ENCODE measurements at regions not wholly inside any gene's neighbourhood (a gene's known extent, or its start where the extent isn't known, plus 50 kb on each side); places are given as distances from the start of the nearest gene placed in this dataset.

- no peak overlapping the region for H3K4me3 ChIP-seq (ENCODE audit: low read depth, low read length)
- DNase-seq (ENCODE audit: low read depth), result no peak
- TF ChIP-seq, protein P1, sequence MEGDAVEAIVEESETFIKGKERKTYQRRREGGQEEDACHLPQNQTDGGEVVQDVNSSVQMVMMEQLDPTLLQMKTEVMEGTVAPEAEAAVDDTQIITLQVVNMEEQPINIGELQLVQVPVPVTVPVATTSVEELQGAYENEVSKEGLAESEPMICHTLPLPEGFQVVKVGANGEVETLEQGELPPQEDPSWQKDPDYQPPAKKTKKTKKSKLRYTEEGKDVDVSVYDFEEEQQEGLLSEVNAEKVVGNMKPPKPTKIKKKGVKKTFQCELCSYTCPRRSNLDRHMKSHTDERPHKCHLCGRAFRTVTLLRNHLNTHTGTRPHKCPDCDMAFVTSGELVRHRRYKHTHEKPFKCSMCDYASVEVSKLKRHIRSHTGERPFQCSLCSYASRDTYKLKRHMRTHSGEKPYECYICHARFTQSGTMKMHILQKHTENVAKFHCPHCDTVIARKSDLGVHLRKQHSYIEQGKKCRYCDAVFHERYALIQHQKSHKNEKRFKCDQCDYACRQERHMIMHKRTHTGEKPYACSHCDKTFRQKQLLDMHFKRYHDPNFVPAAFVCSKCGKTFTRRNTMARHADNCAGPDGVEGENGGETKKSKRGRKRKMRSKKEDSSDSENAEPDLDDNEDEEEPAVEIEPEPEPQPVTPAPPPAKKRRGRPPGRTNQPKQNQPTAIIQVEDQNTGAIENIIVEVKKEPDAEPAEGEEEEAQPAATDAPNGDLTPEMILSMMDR (IDR thresholded peaks at IDR 0.05; ENCODE audit: insufficient read depth, low read depth, low read length, missing control alignments), result no peak
Measured at GRCh38 chr5:66234241-66234640, 90.1 kb downstream of the SREK1 start.

DNA sequence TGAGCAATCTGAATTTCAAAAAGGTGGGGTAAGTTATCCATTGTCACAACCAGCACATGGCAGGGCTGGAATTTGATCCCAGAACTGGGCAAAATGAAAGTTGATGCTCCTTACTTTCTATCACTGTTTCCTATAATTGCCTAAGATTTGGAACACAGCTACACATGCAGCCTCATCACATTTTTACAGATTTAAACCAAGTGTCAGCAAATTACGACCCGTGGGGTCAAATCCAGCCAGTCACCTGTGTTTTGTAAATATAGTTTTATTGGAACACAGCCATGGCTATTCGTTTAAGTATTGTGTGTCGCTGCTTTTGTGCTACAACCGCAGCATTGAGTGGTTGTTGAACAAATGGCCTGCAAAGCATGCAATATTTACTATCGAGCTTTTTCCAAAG, 94.3 kb downstream of the SREK1 start:
- TF ChIP-seq, protein P1 (IDR thresholded peaks at IDR 0.05; ENCODE audit: insufficient read depth, low read depth, low read length, missing control alignments), result no peak
- H3K4me3 ChIP-seq (ENCODE audit: low read depth, low read length), result no peak overlapping the region
- no peak for DNase-seq (ENCODE audit: low read depth)

DNA sequence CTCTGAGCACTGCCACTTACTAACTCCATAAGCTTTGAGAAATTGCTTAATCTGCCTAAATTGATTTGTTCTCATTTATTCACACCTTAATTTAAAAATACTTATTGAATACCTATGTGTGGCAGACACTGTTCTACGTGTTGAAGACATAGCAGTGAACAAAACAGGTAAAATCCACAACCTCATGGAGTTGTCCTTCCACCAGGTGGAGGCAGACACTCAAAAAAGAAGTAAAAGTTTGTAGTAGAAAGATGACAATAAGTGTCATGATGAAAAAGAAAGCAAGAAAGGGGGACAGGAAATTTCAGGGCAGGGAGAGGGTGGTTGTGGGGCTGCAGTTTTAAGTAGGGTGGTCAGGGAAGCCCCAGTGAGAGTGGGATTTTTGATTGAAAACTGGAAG, 94.9 kb downstream of the SREK1 start:
- DNase-seq (ENCODE audit: low read depth), result no peak
- no peak overlapping the region for H3K4me3 ChIP-seq (ENCODE audit: low read depth, low read length)
- TF ChIP-seq, protein P1 (IDR thresholded peaks at IDR 0.05; ENCODE audit: insufficient read depth, low read depth, low read length, missing control alignments), result no peak

DNA sequence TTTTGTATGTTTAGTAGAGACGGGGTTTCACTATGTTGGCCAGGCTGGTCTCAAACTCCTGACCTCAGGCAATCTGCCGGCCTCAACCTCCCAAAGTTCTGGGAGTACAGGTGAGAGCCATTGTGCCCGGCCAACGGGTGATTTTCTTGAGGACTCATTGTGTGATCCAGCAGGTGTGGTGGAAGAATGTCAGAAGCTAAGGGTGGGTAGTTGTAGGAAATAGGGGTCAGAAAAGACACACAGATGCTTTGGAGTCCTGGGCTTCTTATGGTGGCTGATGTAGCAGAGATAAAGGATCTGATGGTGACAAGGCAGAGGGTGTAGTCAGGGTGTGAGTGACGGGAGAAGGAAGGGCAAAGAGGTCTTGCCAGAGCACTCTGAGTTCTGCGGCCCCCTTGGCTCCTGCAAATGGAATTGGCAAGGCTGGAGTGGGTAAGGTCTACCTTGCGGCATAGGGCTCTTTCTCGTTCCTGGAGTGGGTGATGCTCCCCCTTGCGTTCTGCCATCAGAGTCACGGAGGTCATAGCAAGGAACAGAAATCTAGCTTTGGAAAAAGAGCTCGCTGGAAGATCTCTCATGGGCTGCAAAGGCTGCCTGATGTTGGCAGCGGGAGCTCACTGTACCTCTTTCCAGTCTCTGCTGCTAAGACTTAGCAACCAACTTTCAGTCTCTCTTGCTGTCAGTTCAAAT, 97.2 kb downstream of the SREK1 start:
- TF ChIP-seq, protein P1 (IDR thresholded peaks at IDR 0.05; ENCODE audit: insufficient read depth, low read depth, low read length, missing control alignments), result no peak
- no peak for DNase-seq (ENCODE audit: low read depth)
- no peak overlapping the region for H3K4me3 ChIP-seq (ENCODE audit: low read depth, low read length)

GRCh38 chr5:66242050-66242715, 98.1 kb downstream of the SREK1 start:
- no peak overlapping the region for H3K4me3 ChIP-seq (ENCODE audit: low read depth, low read length)
- DNase-seq (ENCODE audit: low read depth), result no peak
- TF ChIP-seq, protein P1 (IDR thresholded peaks at IDR 0.05; ENCODE audit: insufficient read depth, low read depth, low read length, missing control alignments), result no peak

DNA sequence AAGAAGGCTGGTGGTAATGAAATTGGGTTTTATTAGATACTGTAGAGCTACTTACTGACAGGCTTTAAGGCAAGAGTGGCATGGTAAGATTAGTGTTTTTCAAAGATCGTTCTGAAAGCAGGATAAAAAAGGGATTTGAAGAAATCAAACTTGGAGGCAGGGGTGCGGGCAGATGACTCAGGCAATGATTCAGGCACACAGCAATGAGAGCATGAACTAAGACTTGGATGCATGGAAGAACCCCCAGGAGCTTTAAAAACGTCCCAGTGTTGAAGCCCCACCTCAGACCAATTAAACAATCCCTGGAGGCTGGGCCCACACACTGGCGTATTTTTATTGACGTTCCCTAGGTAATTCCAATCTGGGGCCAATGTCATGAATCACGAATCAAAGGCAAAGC, 102.5 kb downstream of the SREK1 start:
- TF ChIP-seq, protein P1 (IDR thresholded peaks at IDR 0.05; ENCODE audit: insufficient read depth, low read depth, low read length, missing control alignments), result no peak
- DNase-seq (ENCODE audit: low read depth), result no peak
- no peak overlapping the region for H3K4me3 ChIP-seq (ENCODE audit: low read depth, low read length)
